Activated CD4-positive, alpha-beta memory T cell treated with anti-CD3 and anti-CD28 coated beads, Interleukin-2, amount 10 ng/mL, durations not matched to agents 7 days and 5 days (primary cell): ENCODE measurements at regions not wholly inside any gene's neighbourhood (a gene's known extent, or its start where the extent isn't known, plus 50 kb on each side); places are given as distances from the start of the nearest gene placed in this dataset.

Experiments used
- CTCF ChIA-PET: fragments of 350-600 bp; sonication (Branson Sonifier 250); formaldehyde crosslinking; loops from one replicate; lab custom pipeline; 2021; ENCODE audit warnings: antibody characterized with exemption, inconsistent platforms; lab: Charles Lee
- POLR2A ChIA-PET: fragments of 350-600 bp; sonication (Branson Sonifier 250); formaldehyde crosslinking; loops from one replicate; lab custom pipeline; 2021; ENCODE audit warnings: antibody characterized with exemption; lab: Charles Lee
- DNase-seq: peaks from one replicate; pipeline ENCODE4 v3.0.0-alpha.2; 2020
- H3K27ac Mint-ChIP-seq: one replicate; pipeline ENCODE4 v1.8.0; 2021; ENCODE audit warnings: mild to moderate bottlenecking, mixed read lengths
- H3K27me3 Mint-ChIP-seq: one replicate; pipeline ENCODE4 v1.8.0; 2021; ENCODE audit warnings: mixed read lengths
- H3K36me3 Mint-ChIP-seq: one replicate; pipeline ENCODE4 v1.8.0; 2021; ENCODE audit warnings: low read depth, mixed read lengths
- H3K4me1 Mint-ChIP-seq: one replicate; pipeline ENCODE4 v1.8.0; 2021; ENCODE audit warnings: mixed read lengths
- H3K4me3 Mint-ChIP-seq: one replicate; pipeline ENCODE4 v1.8.0; 2021; ENCODE audit warnings: mild to moderate bottlenecking, mixed read lengths
- H3K9me3 Mint-ChIP-seq: one replicate; pipeline ENCODE4 v1.8.0; 2021; ENCODE audit warnings: mixed read lengths

- Mint-ChIP-seq H3K4me3 (no peak overlapping the region), H3K27ac (no peak overlapping the region), H3K4me1 (no peaks in the 10 kb centered on the region), H3K27me3 (no peaks in the 10 kb centered on the region), H3K9me3 (peaks cover 2% of the 10 kb centered on the region), H3K36me3 (no peaks in the 10 kb centered on the region)
- DNase-seq: no peak
- ChIA-PET CTCF (no interaction called here), POLR2A (no interaction called here)
Measured at GRCh38 chr4:13866881-13867280, 239.4 kb upstream of the BOD1L1 start.

- Mint-ChIP-seq H3K36me3 (no peaks in the 10 kb centered on the region), H3K27me3 (no peaks in the 10 kb centered on the region), H3K4me3 (no peak overlapping the region), H3K9me3 (peaks cover 5% of the 10 kb centered on the region), H3K27ac (no peak overlapping the region), H3K4me1 (no peaks in the 10 kb centered on the region)
- ChIA-PET CTCF (no interaction called here), POLR2A (no interaction called here)
- DNase-seq: no peak
Measured at GRCh38 chr4:13872155-13872554, 244.6 kb upstream of the BOD1L1 start.

GRCh38 chr4:13872955-13873354 is 245.4 kb upstream of the BOD1L1 start:
- DNase-seq: no peak
- H3K36me3 Mint-ChIP-seq: no peaks in the 10 kb centered on the region
- no peaks in the 10 kb centered on the region for H3K4me1 Mint-ChIP-seq
- ChIA-PET CTCF (no interaction called here), POLR2A (no interaction called here)
- no peaks in the 10 kb centered on the region for H3K27me3 Mint-ChIP-seq
- no peak overlapping the region for H3K27ac Mint-ChIP-seq
- H3K4me3 Mint-ChIP-seq: no peak overlapping the region
- peaks cover 5% of the 10 kb centered on the region for H3K9me3 Mint-ChIP-seq

- CTCF ChIA-PET: no interaction called here
- DNase-seq: no peak
- Mint-ChIP-seq H3K9me3 (peaks cover 11% of the 10 kb centered on the region), H3K27ac (no peak overlapping the region), H3K4me1 (no peaks in the 10 kb centered on the region), H3K4me3 (no peak overlapping the region), H3K27me3 (no peaks in the 10 kb centered on the region), H3K36me3 (no peaks in the 10 kb centered on the region)
- POLR2A ChIA-PET: no interaction called here
Measured at GRCh38 chr4:13875181-13875580, 247.7 kb upstream of the BOD1L1 start.

GRCh38 chr4:13876131-13876530 is 248.6 kb upstream of the BOD1L1 start:
- Mint-ChIP-seq H3K9me3 (peaks cover 11% of the 10 kb centered on the region), H3K36me3 (no peaks in the 10 kb centered on the region), H3K27ac (no peak overlapping the region), H3K4me1 (no peaks in the 10 kb centered on the region), H3K4me3 (no peak overlapping the region), H3K27me3 (no peaks in the 10 kb centered on the region)
- no peak for DNase-seq
- ChIA-PET POLR2A (no interaction called here), CTCF (no interaction called here)

- Mint-ChIP-seq H3K27me3 (no peaks in the 10 kb centered on the region), H3K4me1 (no peaks in the 10 kb centered on the region), H3K36me3 (no peaks in the 10 kb centered on the region), H3K9me3 (peaks cover 11% of the 10 kb centered on the region), H3K27ac (no peak overlapping the region), H3K4me3 (no peak overlapping the region)
- DNase-seq: no peak
- CTCF ChIA-PET: no interaction called here
- POLR2A ChIA-PET: no interaction called here
Measured at GRCh38 chr4:13876940-13877339, 249.4 kb upstream of the BOD1L1 start.

GRCh38 chr4:13877626-13878025 is 250.1 kb upstream of the BOD1L1 start:
- no peaks in the 10 kb centered on the region for H3K36me3 Mint-ChIP-seq
- peaks cover 11% of the 10 kb centered on the region for H3K9me3 Mint-ChIP-seq
- no peaks in the 10 kb centered on the region for H3K4me1 Mint-ChIP-seq
- DNase-seq: no peak
- POLR2A ChIA-PET: no interaction called here
- H3K4me3 Mint-ChIP-seq: no peak overlapping the region
- no peaks in the 10 kb centered on the region for H3K27me3 Mint-ChIP-seq
- no peak overlapping the region for H3K27ac Mint-ChIP-seq
- CTCF ChIA-PET: no interaction called here

GRCh38 chr4:13881892-13882291 is 254.4 kb upstream of the BOD1L1 start:
- Mint-ChIP-seq H3K27me3 (no peaks in the 10 kb centered on the region), H3K9me3 (peaks cover 6% of the 10 kb centered on the region), H3K27ac (no peak overlapping the region), H3K4me1 (no peaks in the 10 kb centered on the region), H3K4me3 (no peak overlapping the region), H3K36me3 (no peaks in the 10 kb centered on the region)
- CTCF ChIA-PET: no interaction called here
- no peak for DNase-seq
- POLR2A ChIA-PET: no interaction called here

- no peak overlapping the region for H3K27ac Mint-ChIP-seq
- POLR2A ChIA-PET: no interaction called here
- H3K27me3 Mint-ChIP-seq: no peaks in the 10 kb centered on the region
- H3K9me3 Mint-ChIP-seq: no peaks in the 10 kb centered on the region
- H3K4me1 Mint-ChIP-seq: no peaks in the 10 kb centered on the region
- no peaks in the 10 kb centered on the region for H3K36me3 Mint-ChIP-seq
- no peak for DNase-seq
- CTCF ChIA-PET: no interaction called here
- no peak overlapping the region for H3K4me3 Mint-ChIP-seq
Measured at GRCh38 chr4:13887010-13887409, 259.5 kb upstream of the BOD1L1 start.

- ChIA-PET CTCF (no interaction called here), POLR2A (no interaction called here)
- no peaks in the 10 kb centered on the region for H3K9me3 Mint-ChIP-seq
- no peaks in the 10 kb centered on the region for H3K4me1 Mint-ChIP-seq
- H3K27ac Mint-ChIP-seq: no peak overlapping the region
- H3K4me3 Mint-ChIP-seq: no peak overlapping the region
- no peak for DNase-seq
- H3K36me3 Mint-ChIP-seq: no peaks in the 10 kb centered on the region
- no peaks in the 10 kb centered on the region for H3K27me3 Mint-ChIP-seq
Measured at GRCh38 chr4:13888112-13888511, 260.6 kb upstream of the BOD1L1 start.

GRCh38 chr4:13891544-13891939 is 264.0 kb upstream of the BOD1L1 start:
- POLR2A ChIA-PET: no interaction called here
- CTCF ChIA-PET: no interaction called here
- H3K27me3 Mint-ChIP-seq: no peaks in the 10 kb centered on the region
- no peak overlapping the region for H3K4me3 Mint-ChIP-seq
- no peak overlapping the region for H3K27ac Mint-ChIP-seq
- H3K36me3 Mint-ChIP-seq: no peaks in the 10 kb centered on the region
- no peaks in the 10 kb centered on the region for H3K9me3 Mint-ChIP-seq
- DNase-seq: no peak
- no peaks in the 10 kb centered on the region for H3K4me1 Mint-ChIP-seq

- DNase-seq: no peak
- CTCF ChIA-PET: no interaction called here
- Mint-ChIP-seq H3K4me1 (no peaks in the 10 kb centered on the region), H3K36me3 (no peaks in the 10 kb centered on the region), H3K4me3 (no peak overlapping the region), H3K9me3 (no peaks in the 10 kb centered on the region), H3K27me3 (no peaks in the 10 kb centered on the region), H3K27ac (no peak overlapping the region)
- POLR2A ChIA-PET: no interaction called here
Measured at GRCh38 chr4:13892739-13893105, 265.2 kb upstream of the BOD1L1 start.

GRCh38 chr4:13893211-13893610 is 265.7 kb upstream of the BOD1L1 start:
- ChIA-PET POLR2A (no interaction called here), CTCF (no interaction called here)
- no peaks in the 10 kb centered on the region for H3K27me3 Mint-ChIP-seq
- DNase-seq: no peak
- no peak overlapping the region for H3K4me3 Mint-ChIP-seq
- H3K9me3 Mint-ChIP-seq: no peaks in the 10 kb centered on the region
- no peaks in the 10 kb centered on the region for H3K4me1 Mint-ChIP-seq
- no peaks in the 10 kb centered on the region for H3K36me3 Mint-ChIP-seq
- no peak overlapping the region for H3K27ac Mint-ChIP-seq

- H3K4me3 Mint-ChIP-seq: no peak overlapping the region
- H3K4me1 Mint-ChIP-seq: no peaks in the 10 kb centered on the region
- DNase-seq: no peak
- H3K27me3 Mint-ChIP-seq: no peaks in the 10 kb centered on the region
- CTCF ChIA-PET: no interaction called here
- H3K36me3 Mint-ChIP-seq: no peaks in the 10 kb centered on the region
- peaks cover 2% of the 10 kb centered on the region for H3K9me3 Mint-ChIP-seq
- no peak overlapping the region for H3K27ac Mint-ChIP-seq
- POLR2A ChIA-PET: no interaction called here
Measured at GRCh38 chr4:13893987-13894386, 266.5 kb upstream of the BOD1L1 start.

- Mint-ChIP-seq H3K9me3 (peaks cover 2% of the 10 kb centered on the region), H3K27ac (no peak overlapping the region), H3K27me3 (no peaks in the 10 kb centered on the region), H3K36me3 (no peaks in the 10 kb centered on the region), H3K4me1 (no peaks in the 10 kb centered on the region), H3K4me3 (no peak overlapping the region)
- CTCF ChIA-PET: no interaction called here
- POLR2A ChIA-PET: no interaction called here
- no peak for DNase-seq
Measured at GRCh38 chr4:13900780-13901179, 273.3 kb upstream of the BOD1L1 start.
